Erythroblast (primary cell): ENCODE measurements at regions not wholly inside any gene's neighbourhood (a gene's known extent, or its start where the extent isn't known, plus 50 kb on each side); places are given as distances from the start of the nearest gene placed in this dataset.

Experiments used
- GATA1 ChIP-seq: IDR thresholded peaks from 2 replicates; pipeline ENCODE4 v1.6.1; 2011; ENCODE audit warnings: low read depth, mild to moderate bottlenecking, control low read depth, low read length, moderate library complexity
- POLR2A ChIP-seq: IDR thresholded peaks from 2 replicates; pipeline ENCODE4 v1.6.1; 2011; ENCODE audit warnings: mild to moderate bottlenecking, low read length

GRCh38 chr10:123275136-123275564, 120.9 kb downstream of the BUB3 start:
- TF ChIP-seq POLR2A (no peak), GATA1 (no peak)
